Activated gamma-delta T cell treated with anti-CD3 and anti-CD28 coated beads, Interleukin-2, amount 50 U/mL, for 16 hours (primary cell): ENCODE measurements at regions not wholly inside any gene's neighbourhood (a gene's known extent, or its start where the extent isn't known, plus 50 kb on each side); places are given as distances from the start of the nearest gene placed in this dataset.

ENCODE experiments used
- DNase-seq: peaks from one replicate; pipeline ENCODE4 v3.0.0-alpha.2; 2020; ENCODE audit warnings: low read depth

- DNase-seq, result no peak
Measured at GRCh38 chr3:31004025-31004678, 109.7 kb upstream of the GADL1 start.

DNA sequence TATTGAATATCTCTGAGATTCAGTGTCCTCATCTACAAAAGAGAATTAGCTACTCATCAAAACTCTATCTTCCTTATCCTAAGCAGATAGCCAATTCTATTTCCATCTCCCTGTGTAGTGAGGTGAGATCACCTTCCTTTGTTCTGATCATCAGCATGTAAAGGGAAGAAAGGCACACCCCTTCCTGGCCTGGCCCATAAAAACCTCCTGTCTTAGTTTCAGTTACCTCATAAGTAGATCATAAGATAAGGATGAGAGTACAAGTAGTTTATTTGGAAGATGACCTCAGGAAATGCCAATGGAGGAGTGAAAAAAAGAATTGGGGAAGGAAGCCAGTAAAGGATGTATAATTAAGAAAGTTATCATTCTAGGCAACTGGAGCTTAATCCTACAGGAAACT, 114.5 kb upstream of the GADL1 start:
- no peak for DNase-seq

DNA sequence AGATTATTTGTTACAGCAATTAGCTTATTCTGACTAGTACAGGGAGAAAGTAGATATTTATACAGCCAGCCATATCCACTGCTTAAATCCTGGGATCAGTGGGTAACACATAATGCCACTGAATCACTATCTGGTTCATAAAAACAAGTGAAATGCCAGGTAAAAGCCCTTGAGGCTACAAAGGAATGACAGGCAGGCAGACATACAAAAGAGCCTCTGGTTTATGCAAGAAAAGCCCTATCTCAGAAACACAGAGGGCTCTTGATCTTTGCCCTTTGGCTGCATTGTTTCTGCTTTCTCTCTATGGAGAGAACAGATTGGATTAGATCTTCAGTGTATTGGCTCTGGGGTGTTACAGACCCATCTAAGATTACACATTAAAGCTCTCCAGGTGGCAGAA, 115.4 kb upstream of the GADL1 start:
- DNase-seq, result no peak

GRCh38 chr3:31010491-31010890, 116.0 kb upstream of the GADL1 start:
- no peak for DNase-seq

GRCh38 chr3:31011380-31011779, 116.9 kb upstream of the GADL1 start:
- DNase-seq, result no peak

GRCh38 chr3:31013090-31013489, 118.6 kb upstream of the GADL1 start:
- no peak for DNase-seq

- no peak for DNase-seq
Measured at GRCh38 chr3:31013843-31014242, 119.4 kb upstream of the GADL1 start.

GRCh38 chr3:31014317-31015040, 120.0 kb upstream of the GADL1 start:
- no peak for DNase-seq

DNA sequence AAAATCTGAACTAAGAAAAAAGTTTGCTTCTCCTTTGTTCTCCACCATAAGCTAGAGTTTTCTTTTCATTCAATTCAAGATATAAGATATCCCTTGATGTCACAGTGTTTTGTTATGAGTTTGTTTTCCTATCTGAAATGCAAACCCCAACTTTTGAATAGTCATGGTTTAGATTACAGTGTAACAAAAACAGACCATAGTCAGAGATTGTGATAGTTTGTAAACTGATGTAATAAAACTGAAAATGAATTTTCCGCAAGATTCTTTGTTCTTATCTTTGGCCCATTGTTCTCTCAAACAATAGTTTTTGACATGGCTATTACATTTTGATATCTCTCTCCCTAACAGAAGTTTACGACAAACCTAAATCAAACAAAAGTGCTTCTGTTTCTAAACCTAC, 121.7 kb upstream of the GADL1 start:
- DNase-seq, result no peak

DNA sequence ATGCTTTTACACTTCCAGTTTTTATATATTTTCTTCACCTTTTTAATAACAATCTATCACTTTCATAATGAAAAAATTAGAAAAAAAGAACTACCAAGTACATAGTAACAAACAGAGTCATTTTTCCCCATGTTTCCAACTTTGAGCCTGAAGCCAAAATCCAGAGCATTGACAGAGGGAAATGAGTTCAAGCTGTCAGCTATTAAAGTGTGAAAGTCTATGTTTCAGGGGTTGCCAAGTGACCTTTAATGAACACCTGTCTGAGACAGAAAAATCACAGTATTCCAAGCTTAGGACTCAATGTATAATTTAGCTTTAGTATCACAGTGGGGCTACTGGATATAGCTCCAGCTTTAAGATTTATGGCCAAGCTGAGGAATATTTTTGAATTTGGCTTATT, 128.3 kb upstream of the GADL1 start:
- DNase-seq, result no peak

DNA sequence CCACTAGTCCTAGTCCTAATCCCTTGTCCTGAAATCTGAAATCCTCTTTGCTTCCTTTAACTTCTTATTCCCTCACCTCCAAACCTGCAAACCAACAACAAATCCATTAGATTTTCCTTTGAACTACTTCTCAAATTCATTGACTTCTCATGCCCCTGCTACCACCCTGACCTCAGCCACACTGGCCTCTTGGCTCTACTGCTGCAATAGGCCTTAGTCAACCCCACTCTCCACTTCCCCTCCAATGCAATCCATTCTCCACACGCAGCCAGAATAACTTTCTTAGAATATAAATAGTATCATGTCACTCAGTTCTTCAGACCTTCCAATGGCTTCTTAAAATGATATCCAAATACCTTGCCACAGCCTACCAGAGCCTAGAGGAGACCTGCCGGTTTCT, 131.1 kb upstream of the GADL1 start:
- DNase-seq, result no peak

DNA sequence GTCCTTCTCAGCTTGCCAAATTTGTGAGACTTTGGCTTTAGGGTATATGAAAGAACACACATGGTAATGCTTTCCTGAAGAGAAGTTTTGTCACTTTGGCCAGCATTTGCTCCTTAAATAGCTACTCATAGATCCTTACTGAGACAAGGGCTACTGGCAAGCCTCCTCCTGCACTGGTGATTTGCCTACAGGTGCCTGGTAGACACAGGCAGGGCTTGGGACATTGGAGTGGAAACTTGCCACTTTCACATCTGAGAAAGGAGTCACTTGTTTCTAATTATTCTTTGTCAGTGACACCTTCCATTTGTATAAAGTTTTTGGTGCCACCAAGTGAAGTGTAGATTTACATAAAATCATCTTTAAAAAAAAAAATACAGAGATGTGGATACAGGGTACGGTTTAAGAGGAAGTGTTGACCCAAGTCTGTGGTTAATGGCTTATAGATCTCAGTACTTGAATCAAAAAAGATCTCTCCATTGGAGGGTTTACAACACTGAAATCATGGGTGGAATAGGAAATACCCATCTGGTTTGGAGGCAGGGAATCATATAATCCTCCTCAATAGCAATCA, 132.8 kb upstream of the GADL1 start:
- no peak for DNase-seq

DNA sequence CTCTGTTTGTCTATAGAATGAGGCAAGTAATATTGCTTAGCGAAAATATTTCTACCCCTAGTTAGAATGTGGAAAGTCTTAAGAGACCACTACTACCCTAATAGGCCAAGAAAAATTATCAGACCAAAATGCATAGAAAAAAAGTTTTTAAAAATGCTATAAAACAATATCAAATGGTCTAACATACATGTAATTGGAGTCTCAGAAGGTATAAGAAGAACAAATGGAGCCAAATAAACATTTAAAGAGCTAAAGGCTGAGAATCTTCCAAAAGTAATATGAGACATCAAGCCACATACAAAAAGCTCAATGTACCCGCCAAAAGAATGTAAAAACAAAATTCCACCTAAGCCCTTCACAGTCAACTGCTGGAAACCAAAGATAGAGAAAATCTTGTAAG, 133.5 kb upstream of the GADL1 start:
- DNase-seq, result no peak

- DNase-seq, result no peak
Measured at GRCh38 chr3:31028766-31029165, 134.3 kb upstream of the GADL1 start.

- no peak for DNase-seq
Measured at GRCh38 chr3:31029706-31030105, 135.2 kb upstream of the GADL1 start.

GRCh38 chr3:31035681-31036080, 141.2 kb upstream of the GADL1 start:
- DNase-seq, result no peak

DNA sequence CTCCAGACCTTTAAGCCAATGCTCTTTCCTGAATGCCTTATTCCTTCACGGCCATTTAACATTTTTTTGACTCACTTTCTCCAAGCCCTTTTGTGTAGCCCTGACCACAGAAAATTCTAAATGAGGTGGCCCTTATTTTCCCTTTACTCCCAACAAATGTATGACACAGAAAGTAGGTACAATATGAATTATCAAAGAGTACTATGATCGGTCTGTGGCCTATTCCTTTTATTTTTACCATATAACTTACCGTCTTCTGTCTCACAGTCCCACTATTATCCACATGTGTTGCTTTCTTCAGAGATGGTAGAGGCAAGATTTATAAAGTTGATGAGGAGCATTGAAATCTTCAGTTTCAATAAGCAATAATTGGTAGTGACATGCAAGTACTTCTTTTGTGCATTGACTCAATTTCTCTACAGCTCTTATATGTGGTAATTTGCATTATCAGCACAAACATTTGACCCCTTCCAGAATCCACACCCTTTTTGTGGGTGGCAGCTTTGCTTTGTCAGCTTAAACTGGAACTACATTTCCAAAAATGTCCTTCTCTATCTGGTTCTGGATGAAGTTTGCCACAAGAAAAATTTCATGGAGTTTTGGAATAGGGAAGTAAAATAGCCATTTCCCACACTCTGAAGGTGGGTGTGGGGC, 143.8 kb upstream of the GADL1 start:
- no peak for DNase-seq

DNA sequence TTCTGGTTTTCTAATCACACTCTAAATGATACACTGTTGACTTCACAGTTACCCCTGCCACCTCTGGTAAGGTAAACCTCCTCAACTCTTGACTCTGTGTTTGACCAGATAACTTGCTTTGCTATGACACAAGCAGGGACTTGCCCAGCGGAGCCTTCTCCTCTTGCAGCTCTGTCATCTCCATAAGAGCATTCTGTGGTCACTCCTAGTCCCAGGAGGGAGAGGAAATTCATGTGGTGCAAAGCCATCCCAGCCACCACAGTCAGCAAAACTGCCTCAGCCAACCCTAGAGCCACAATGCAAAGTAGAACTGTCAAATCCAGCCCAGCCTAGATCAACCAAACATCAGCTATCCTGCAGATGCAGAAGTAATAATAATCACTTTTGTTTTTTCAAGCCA, 144.7 kb upstream of the GADL1 start:
- no peak for DNase-seq

DNA sequence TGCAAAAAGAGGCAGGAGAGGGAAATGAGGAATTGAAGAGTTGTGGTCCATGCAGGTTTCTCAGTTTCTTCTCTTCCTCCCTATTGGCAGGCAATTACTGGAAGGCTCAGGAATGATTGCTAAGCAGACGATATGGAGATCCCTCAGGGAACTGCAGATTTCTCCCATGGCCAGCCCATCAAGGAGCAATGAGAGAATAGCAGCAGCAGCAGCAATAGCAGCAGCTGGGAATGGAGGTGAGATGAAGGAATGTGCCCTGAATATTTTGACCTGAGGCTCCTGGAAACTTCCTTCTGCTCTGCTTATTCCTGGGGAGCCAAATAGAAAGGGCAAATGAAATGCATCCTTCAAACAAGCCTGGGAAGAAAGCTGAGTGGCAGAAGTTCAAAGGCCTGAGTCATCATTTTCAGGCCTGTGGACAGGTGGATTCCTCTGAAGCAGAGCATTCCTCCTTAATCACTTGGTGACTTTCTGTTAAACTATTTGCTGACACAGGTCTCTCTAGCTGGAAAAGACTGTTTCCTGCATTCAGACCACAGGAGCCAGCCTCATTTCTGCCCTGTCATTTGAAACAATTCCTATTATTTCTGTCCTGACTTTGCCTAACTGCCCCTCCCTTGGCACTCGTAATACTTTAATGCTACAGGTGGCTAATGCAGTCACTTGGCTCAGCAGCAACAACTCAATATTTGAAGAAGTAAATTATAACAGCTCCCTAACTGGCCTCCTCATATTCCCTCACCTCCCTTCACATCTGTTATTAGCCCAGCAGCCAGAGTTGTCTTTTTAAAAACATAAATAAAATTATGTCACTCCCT, 146.9 kb upstream of the GADL1 start:
- DNase-seq, result no peak

DNA sequence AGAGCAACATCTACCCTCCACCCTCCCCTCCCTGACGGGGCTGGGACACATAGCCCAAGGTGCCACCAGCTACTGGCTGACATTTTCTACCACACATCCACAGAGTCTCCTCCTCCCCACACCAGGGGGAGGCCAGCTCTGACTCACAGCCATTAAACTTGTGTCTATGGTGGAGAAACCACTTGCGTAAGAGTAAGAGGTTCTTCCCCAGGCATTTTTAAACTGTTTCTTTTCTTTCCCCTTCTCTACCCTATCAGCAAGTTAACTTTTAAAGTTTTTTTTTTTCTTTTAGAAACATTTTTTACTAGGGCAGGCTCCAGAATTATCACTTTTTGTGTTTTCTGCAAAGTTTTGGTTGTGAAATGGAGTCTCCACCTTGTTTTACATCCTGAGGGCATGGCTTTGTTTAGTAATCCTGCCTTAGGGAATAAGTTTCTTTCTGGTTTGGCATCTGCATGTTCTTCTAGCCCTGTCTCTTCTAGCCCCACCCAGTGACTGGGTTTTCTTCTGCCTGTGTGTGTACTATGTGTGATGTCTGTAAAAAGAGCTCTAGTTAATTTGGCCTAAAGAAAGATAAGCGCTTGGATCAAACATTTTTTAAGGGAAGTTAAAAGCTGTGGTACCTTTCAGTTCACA, 148.8 kb upstream of the GADL1 start:
- no peak for DNase-seq

GRCh38 chr3:31047673-31048072, 153.2 kb upstream of the GADL1 start:
- DNase-seq, result no peak

DNA sequence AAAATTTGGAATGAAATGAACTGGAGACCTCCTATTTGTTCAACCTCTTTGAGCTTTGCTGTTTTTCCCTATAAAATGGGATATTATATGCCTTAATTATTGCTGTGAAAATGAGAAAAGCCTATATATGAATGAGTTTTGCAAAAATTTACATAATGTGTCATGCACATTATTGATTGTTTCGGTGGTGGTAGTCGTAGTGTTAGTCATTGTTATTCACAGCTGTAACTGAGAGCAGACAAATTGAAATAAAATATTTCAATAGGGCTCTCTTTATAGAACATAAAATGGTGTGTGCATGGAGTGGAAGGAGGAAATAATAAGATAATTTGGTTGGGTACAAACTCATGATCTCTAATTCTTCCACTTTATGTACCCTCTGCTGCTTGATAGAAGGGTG, 153.7 kb upstream of the GADL1 start:
- no peak for DNase-seq
